ENCODE measurements at regions not wholly inside any gene's neighbourhood (a gene's known extent, or its start where the extent isn't known, plus 50 kb on each side); places are given as distances from the start of the nearest gene placed in this dataset.

GRCh38 chr17:71380535-71380934 is 740.3 kb upstream of the SOX9 start:
- TF ChIP-seq EZH2 (IDR thresholded peaks at IDR 0.05; ENCODE audit: low read length, unreplicated experiment) (no peak), CTCF (conservative IDR thresholded peaks at IDR 0.05; ENCODE audit: low read depth, low read length) (no peak), EZH2phosphoT487 (IDR thresholded peaks at IDR 0.05; ENCODE audit: borderline replicate concordance, low read length) (no peak)

GRCh38 chr17:71380936-71381335 is 739.9 kb upstream of the SOX9 start:
- TF ChIP-seq CTCF (conservative IDR thresholded peaks at IDR 0.05; ENCODE audit: low read depth, low read length) (no peak), EZH2phosphoT487 (IDR thresholded peaks at IDR 0.05; ENCODE audit: borderline replicate concordance, low read length) (no peak), EZH2 (IDR thresholded peaks at IDR 0.05; ENCODE audit: low read length, unreplicated experiment) (no peak)
- Histone ChIP-seq H3K79me2 (ENCODE audit: low read length) (no peaks in the 10 kb centered on the region), H3K36me3 (ENCODE audit: low read depth, low read length) (no peaks in the 10 kb centered on the region), H3K27ac (ENCODE audit: low read length) (no peak overlapping the region), H3K4me1 (ENCODE audit: insufficient read depth, low read length) (no peaks in the 10 kb centered on the region), H3K9me2 (replicated peaks; ENCODE audit: low read length) (no peaks in the 10 kb centered on the region), H3K9me3 (ENCODE audit: low read length) (no peaks in the 10 kb centered on the region), H3K9ac (ENCODE audit: low read length) (no peak overlapping the region), H4K20me1 (ENCODE audit: low read length) (no peaks in the 10 kb centered on the region), H3K4me2 (ENCODE audit: low read length) (no peak overlapping the region), H3F3A (ENCODE audit: low read length, unreplicated experiment) (no peaks in the 10 kb centered on the region), H3K4me3 (ENCODE audit: low read length) (no peak overlapping the region), H3K27me3 (ENCODE audit: low read length) (no peaks in the 10 kb centered on the region), H2AFZ (ENCODE audit: low read length) (no peak overlapping the region)
- intact Hi-C loops (cut with micrococcal nuclease) = no loop called here
- DNase-seq (no peak), ATAC-seq (no peak)
- BruUV-seq (replicated peaks) = no TSS peak
- POLR2A ChIA-PET (ENCODE audit: unreplicated experiment) = no interaction called here
- CTCF ChIA-PET = no interaction called here

More at GRCh38 chr17:71380535-71380934, 740.3 kb upstream of the SOX9 start:
- Histone ChIP-seq H3K9me2 (replicated peaks; ENCODE audit: low read length) (no peaks in the 10 kb centered on the region), H2AFZ (ENCODE audit: low read length) (no peak overlapping the region), H3K4me1 (ENCODE audit: insufficient read depth, low read length) (no peaks in the 10 kb centered on the region), H4K20me1 (ENCODE audit: low read length) (no peaks in the 10 kb centered on the region), H3K9ac (ENCODE audit: low read length) (no peak overlapping the region), H3K9me3 (ENCODE audit: low read length) (no peaks in the 10 kb centered on the region), H3K27me3 (ENCODE audit: low read length) (no peaks in the 10 kb centered on the region), H3K79me2 (ENCODE audit: low read length) (no peaks in the 10 kb centered on the region), H3K4me2 (ENCODE audit: low read length) (no peak overlapping the region), H3F3A (ENCODE audit: low read length, unreplicated experiment) (no peaks in the 10 kb centered on the region), H3K4me3 (ENCODE audit: low read length) (no peak overlapping the region), H3K36me3 (ENCODE audit: low read depth, low read length) (no peaks in the 10 kb centered on the region), H3K27ac (ENCODE audit: low read length) (no peak overlapping the region)
- intact Hi-C loops (cut with micrococcal nuclease) = no loop called here
- DNase-seq (no peak), ATAC-seq (no peak)
- ChIA-PET CTCF (no interaction called here), POLR2A (ENCODE audit: unreplicated experiment) (no interaction called here)
- BruUV-seq (replicated peaks) = no TSS peak

- POLR2A ChIA-PET (ENCODE audit: unreplicated experiment) = no interaction called here
- no peak for DNase-seq
- no peak overlapping the region for H3K4me3 ChIP-seq (ENCODE audit: low read length)
- intact Hi-C loops (cut with micrococcal nuclease) = no loop called here
- CTCF ChIA-PET = no interaction called here
- no peaks in the 10 kb centered on the region for H3F3A ChIP-seq (ENCODE audit: low read length, unreplicated experiment)
- no peak overlapping the region for H2AFZ ChIP-seq (ENCODE audit: low read length)
- no peak for TF ChIP-seq EZH2phosphoT487 (IDR thresholded peaks at IDR 0.05; ENCODE audit: borderline replicate concordance, low read length)
- TF ChIP-seq CTCF (conservative IDR thresholded peaks at IDR 0.05; ENCODE audit: low read depth, low read length) = no peak
- TF ChIP-seq EZH2 (IDR thresholded peaks at IDR 0.05; ENCODE audit: low read length, unreplicated experiment) = no peak
- H3K79me2 ChIP-seq (ENCODE audit: low read length) = no peaks in the 10 kb centered on the region
- no peaks in the 10 kb centered on the region for H3K4me1 ChIP-seq (ENCODE audit: insufficient read depth, low read length)
- H3K36me3 ChIP-seq (ENCODE audit: low read depth, low read length) = no peaks in the 10 kb centered on the region
- no peak overlapping the region for H3K4me2 ChIP-seq (ENCODE audit: low read length)
- no peaks in the 10 kb centered on the region for H4K20me1 ChIP-seq (ENCODE audit: low read length)
- no peaks in the 10 kb centered on the region for H3K27me3 ChIP-seq (ENCODE audit: low read length)
- no peaks in the 10 kb centered on the region for H3K9me3 ChIP-seq (ENCODE audit: low read length)
- H3K9me2 ChIP-seq (replicated peaks; ENCODE audit: low read length) = no peaks in the 10 kb centered on the region
- BruUV-seq (replicated peaks) = no TSS peak
- H3K9ac ChIP-seq (ENCODE audit: low read length) = no peak overlapping the region
- ATAC-seq = no peak
- no peak overlapping the region for H3K27ac ChIP-seq (ENCODE audit: low read length)
Measured at GRCh38 chr17:71383091-71383490, 737.7 kb upstream of the SOX9 start.
